ENCODE measurements at regions not wholly inside any gene's neighbourhood (a gene's known extent, or its start where the extent isn't known, plus 50 kb on each side); places are given as distances from the start of the nearest gene placed in this dataset.

DNA sequence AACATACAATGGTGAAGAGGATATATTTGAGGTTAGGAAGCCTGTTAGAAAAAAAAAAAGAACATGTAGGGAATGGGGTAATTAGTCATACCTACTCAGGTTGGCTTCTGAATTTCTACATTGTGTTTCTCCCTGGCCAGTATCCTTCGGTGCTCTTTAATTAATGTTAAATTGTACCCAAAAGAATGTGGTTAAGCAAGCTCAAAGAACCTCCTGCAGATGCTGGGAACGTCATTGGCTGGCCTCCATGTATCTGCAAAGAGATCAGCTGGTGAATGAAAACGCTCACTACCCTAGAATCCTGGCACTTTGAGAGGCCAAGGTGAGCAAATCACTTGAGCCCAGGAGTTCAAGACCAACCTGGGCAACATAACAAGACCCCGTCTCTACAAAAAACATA lies 942.3 kb upstream of the PRKX start:
- WGBS = 67% methylated on average over 4 of the region's 4 CpGs
- Histone ChIP-seq H3K9me3 (ENCODE audit: control insufficient read depth in 4 of 4, low read length in 3 of 4) (no peaks in the 10 kb centered on the region), H3K9ac (ENCODE audit: low read depth in 1 of 2, low read length in 2 of 2) (no peak overlapping the region), H3K36me3 (ENCODE audit: control insufficient read depth in 4 of 4, insufficient read depth in 3 of 4, low read depth in 1 of 4, low read length in 3 of 4) (no peaks in the 10 kb centered on the region), H3K27me3 (ENCODE audit: control insufficient read depth in 4 of 4, insufficient read depth in 4 of 4, low read length in 3 of 4) (no peaks in the 10 kb centered on the region), H3K4me1 (ENCODE audit: control insufficient read depth in 4 of 4, insufficient read depth in 4 of 4, low read length in 3 of 4) (no peaks in the 10 kb centered on the region), H3K4me3 (ENCODE audit: low read depth in 1 of 3, low read length in 3 of 3) (no peak overlapping the region), H3K27ac (ENCODE audit: low read depth in 1 of 2, low read length in 2 of 2) (no peak overlapping the region)
- no peak for TF ChIP-seq REST (IDR thresholded peaks at IDR 0.05)
- TF ChIP-seq, protein P1, sequence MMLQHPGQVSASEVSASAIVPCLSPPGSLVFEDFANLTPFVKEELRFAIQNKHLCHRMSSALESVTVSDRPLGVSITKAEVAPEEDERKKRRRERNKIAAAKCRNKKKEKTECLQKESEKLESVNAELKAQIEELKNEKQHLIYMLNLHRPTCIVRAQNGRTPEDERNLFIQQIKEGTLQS (IDR thresholded peaks at IDR 0.05) = no peak
- no peak for TF ChIP-seq SP1 (IDR thresholded peaks at IDR 0.05)
- no peak for TF ChIP-seq HNF4G (IDR thresholded peaks at IDR 0.05)
- TF ChIP-seq, protein P2, sequence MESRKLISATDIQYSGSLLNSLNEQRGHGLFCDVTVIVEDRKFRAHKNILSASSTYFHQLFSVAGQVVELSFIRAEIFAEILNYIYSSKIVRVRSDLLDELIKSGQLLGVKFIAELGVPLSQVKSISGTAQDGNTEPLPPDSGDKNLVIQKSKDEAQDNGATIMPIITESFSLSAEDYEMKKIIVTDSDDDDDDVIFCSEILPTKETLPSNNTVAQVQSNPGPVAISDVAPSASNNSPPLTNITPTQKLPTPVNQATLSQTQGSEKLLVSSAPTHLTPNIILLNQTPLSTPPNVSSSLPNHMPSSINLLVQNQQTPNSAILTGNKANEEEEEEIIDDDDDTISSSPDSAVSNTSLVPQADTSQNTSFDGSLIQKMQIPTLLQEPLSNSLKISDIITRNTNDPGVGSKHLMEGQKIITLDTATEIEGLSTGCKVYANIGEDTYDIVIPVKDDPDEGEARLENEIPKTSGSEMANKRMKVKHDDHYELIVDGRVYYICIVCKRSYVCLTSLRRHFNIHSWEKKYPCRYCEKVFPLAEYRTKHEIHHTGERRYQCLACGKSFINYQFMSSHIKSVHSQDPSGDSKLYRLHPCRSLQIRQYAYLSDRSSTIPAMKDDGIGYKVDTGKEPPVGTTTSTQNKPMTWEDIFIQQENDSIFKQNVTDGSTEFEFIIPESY (IDR thresholded peaks at IDR 0.05) = no peak
- TF ChIP-seq FOXA1 (IDR thresholded peaks at IDR 0.05) = no peak
- TF ChIP-seq NR2F2 (IDR thresholded peaks at IDR 0.05) = no peak
- TF ChIP-seq RAD21 (IDR thresholded peaks at IDR 0.05) = no peak
- TF ChIP-seq FOXA2 (IDR thresholded peaks at IDR 0.05) = no peak
- DNase-seq (ENCODE audit: low spot score) = no peak

DNA sequence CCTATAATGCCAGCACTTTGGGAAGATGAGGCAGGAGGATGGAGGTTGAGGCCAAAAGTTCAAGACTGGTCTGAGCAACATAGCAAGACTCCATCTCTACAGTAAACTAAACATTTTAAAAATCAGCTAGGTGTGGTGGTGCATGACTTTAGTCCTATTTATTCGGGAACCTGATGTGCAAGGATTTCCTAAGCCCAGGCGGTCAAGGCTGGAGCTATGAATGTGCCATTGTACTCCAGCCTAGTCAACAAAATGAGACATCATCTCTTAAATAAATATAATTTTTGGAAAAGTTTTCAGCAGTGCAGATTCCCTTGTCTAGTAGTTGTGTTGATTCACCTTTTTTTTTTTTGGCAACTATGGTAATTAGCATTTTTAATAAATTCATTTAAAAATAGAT lies 928.7 kb upstream of the PRKX start:
- 80% methylated on average over 2 of the region's 2 CpGs for WGBS
- TF ChIP-seq SP1 (IDR thresholded peaks at IDR 0.05) (no peak), REST (IDR thresholded peaks at IDR 0.05) (no peak), FOXA1 (IDR thresholded peaks at IDR 0.05) (no peak), FOXA2 (IDR thresholded peaks at IDR 0.05) (no peak)
- H3K27me3 ChIP-seq (ENCODE audit: control insufficient read depth in 4 of 4, insufficient read depth in 4 of 4, low read length in 3 of 4) = no peaks in the 10 kb centered on the region

More for the DNA sequence above, 928.7 kb upstream of the PRKX start:
- no peak overlapping the region for H3K4me3 ChIP-seq (ENCODE audit: low read depth in 1 of 3, low read length in 3 of 3)
- no peaks in the 10 kb centered on the region for H3K4me1 ChIP-seq (ENCODE audit: control insufficient read depth in 4 of 4, insufficient read depth in 4 of 4, low read length in 3 of 4)
- DNase-seq (ENCODE audit: low spot score) = no peak
- no peaks in the 10 kb centered on the region for H3K36me3 ChIP-seq (ENCODE audit: control insufficient read depth in 4 of 4, insufficient read depth in 3 of 4, low read depth in 1 of 4, low read length in 3 of 4)
- no peak overlapping the region for H3K27ac ChIP-seq (ENCODE audit: low read depth in 1 of 2, low read length in 2 of 2)
- peaks cover 0 to 5% (median 0%) of the 10 kb centered on the region in 4 donors for H3K9me3 ChIP-seq (ENCODE audit: control insufficient read depth in 4 of 4, low read length in 3 of 4)
- no peak overlapping the region for H3K9ac ChIP-seq (ENCODE audit: low read depth in 1 of 2, low read length in 2 of 2)

All from liver (tissue), 7 donors.